ENCODE measurements at regions not wholly inside any gene's neighbourhood (a gene's known extent, or its start where the extent isn't known, plus 50 kb on each side); places are given as distances from the start of the nearest gene placed in this dataset.

DNA sequence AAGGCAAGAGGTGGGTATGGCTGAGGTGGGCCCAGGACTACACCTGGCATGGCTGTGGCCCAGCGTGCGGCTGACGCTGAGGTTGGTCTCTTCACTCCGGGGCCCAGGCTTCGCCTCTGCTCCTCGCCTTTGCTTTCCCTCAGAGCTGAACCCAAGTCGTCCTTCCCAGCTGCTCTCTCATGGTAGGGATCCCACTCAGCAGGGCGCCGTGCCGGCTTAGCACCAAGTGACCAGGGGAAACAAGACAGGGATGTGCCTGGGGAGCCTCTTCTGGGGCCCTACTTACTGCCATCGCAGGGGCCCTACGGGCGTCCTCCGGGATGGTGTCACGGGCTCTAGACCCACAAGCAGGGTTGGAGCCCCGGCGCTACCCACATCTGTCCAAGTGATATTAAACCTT is 138.1 kb upstream of the ALKAL2 start:
- no peak for DNase-seq (ENCODE audit: low read depth)

DNA sequence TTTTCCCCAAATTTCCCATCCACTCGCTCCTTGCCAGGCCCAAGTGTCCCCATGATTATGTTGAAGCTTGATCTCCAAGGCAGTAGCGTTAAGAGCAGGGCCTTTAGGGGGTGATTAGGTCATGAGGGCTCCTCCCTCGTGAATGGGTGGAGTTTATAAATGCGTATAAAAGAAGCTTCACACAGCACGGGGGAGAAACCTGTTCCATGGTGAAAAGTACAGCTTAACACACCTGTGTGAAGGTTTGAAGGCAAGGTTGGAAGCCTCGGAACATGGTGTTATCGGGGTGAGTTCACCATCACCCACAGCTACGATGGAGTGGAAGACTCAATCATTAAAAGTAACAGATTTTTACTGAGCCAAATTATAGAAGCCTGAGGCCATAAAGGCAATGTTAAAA is 137.4 kb upstream of the ALKAL2 start:
- DNase-seq (ENCODE audit: low read depth), result no peak

DNA sequence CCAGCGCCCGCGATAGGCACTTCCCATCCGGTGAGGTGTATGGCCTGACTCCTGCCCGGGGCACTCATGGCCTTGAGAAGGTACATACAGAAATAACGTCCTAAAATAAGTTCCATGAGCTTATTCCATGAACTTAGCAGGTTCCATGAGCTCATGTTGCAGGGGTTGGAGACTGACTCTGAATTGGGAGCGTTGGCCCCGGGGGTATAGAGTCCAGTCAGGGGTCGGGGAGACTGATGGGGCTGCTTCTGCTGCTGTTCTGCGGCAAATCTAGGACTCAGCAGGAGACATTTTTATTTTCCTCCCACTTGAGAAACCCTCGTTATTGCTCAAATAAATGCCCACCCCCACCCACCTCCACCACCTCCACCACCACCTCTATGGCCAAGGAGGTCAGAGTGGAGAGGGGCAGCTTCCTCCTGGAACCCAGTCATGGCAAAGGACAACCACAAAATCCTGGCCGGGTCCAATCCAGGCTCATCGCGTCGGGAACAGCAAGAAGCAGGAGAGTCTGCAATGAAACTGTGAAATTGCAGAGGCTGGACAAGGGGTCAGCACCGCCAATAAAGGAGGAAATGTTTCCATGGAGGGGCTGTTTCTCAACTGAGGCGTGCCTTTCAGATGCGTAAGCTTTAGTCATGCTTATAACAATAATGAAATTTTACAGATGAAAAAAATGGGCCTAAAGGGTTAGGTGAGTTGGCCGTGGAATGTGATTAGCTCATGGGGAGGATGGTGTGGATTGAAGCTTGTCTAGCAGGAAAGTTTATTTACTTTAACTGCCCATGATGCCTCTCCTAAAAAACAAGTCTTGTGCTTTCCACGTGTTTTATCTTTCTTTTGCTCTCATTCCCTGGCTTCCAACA is 136.6 kb upstream of the ALKAL2 start:
- DNase-seq (ENCODE audit: low read depth), result no peak

DNA sequence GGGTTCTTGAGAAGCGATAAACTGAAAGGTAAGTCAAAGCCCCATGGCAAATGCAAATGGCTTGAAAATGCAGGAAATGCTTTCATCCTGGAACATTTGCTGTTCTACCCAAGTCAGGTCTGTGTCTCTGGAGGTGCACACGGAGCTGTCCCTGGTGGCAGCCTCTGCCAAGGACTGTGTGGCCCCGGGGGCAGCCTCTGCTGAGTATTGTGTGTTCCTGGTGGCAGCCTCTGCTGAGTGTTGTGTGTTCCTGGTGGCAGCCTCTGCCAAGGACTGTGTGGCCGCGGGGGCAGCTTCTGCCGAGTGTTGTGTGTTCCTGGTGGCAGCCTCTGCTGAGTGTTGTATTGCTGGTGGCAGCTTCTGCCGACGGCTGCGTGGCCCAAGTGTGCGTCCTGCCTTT is 135.6 kb upstream of the ALKAL2 start:
- no peak for DNase-seq (ENCODE audit: low read depth)

DNA sequence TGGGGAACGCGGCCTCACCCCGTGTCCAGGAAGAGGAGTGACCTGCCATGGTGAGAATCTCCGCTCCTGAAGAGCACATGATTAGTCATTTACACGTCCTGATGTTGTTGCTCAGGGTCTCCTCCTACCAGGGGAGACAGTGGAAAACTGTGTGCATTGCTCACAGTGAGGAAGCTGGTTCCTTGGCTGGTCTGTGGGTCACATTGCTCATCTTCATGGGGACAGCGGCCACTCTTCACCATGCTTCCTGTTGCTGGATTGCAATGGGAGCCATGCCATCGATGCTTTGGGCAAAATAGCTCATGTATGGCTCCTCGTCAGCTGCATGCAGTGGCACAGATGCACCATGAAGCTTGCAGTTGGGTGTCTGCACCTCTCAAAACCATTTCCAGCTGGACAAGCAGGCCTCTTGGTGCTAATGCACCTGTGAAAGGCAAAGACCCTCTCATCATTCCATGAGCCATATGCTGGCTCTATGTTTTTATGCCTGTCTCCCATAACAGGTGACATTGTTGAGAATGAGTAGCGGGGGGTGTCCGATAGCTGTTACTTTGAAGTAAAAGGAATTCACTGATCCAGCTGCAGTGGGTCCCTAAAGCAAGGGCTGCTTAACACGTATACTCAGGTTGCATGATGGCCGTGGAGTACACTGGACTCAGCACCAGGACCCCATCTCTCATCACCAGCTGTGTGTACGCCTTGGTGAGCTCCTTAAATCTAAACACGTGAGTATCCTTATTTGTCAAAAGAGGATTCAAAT is 135.0 kb upstream of the ALKAL2 start:
- DNase-seq (ENCODE audit: low read depth), result no peak

DNA sequence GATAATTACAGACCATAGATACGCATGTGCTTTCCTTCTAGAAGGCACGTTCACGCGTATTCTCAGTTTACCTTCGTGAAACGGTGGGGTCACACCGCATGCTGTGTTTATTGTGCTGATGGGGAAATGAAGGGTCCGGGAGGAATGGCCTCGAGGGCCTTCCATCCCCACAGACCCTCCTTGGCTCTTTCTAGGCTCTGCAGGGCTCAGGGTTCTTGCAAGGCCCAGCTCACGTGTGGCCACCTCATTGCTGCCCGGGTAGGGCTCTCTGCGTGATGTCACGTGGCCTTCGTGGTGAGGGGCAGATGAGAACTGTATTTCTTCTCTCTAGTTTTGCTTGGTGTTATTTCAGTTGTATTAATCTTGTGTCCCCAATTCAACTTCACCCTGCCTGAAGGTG is 133.5 kb upstream of the ALKAL2 start:
- DNase-seq (ENCODE audit: low read depth), result no peak

DNA sequence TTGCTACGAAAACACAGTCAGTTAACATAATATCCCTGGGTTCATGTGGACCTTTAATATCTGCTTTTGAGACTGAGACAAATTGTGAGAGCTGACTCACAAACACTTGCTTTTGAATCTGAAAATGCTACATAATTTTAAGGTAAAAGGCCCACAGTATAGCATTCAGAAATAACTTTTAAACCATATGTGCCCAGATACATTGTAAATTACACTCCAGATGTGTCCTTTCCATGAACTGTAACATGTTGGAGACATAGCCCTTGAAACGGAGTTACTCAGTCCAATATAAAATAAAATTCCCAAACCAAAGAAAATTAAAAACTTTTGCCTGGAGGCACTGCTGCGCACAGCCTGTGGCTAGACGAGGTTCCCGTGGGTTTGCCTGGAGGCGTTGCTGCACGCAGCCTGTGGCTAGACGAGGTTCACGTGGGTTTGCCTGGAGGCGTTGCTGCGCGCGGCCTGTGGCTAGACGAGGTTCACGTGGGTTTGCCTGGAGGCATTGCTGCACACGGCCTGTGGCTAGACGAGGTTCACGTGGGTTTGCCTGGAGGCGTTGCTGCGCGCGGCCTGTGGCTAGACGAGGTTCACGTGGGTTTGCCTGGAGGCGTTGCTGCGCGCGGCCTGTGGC is 131.9 kb upstream of the ALKAL2 start:
- no peak for DNase-seq (ENCODE audit: low read depth)

DNA sequence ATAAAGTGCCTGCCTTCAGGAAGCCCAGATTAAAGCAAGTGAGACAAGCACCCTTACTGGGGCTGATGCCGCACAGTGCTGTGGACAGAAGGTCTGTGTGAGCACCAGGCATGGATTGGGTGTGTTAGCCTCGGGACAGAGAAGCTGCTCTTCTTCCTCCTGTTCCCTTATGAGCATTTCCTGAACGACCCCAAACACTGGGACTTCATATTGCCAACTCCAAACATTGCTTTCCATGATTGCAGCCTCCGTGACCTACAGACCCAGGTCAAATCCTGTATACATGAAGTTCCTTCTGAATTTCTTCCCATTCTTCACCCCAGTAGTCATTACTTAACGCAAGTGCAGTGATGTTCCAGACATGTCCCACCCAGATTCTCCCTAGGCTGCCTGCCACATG is 129.8 kb upstream of the ALKAL2 start:
- DNase-seq (ENCODE audit: low read depth), result no peak

DNA sequence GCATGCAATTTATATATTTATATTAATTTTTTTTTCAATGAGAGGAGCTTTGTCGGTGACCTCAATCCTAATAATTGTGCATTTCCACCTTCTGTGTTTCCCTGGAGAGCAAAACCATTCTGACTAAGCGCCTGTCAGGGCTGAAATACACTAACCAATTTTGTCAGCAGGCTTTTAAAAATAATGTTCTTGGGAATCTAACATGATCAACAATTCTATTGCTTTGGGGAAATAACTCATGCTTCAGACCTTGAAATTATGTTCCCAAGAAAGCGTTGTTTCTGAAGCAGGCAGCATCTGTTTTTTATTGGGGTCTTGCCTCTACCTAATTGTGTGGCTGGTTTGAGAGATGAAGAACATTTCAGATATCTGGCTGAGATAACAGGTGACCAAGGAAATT is 129.1 kb upstream of the ALKAL2 start:
- DNase-seq (ENCODE audit: low read depth), result no peak

DNA sequence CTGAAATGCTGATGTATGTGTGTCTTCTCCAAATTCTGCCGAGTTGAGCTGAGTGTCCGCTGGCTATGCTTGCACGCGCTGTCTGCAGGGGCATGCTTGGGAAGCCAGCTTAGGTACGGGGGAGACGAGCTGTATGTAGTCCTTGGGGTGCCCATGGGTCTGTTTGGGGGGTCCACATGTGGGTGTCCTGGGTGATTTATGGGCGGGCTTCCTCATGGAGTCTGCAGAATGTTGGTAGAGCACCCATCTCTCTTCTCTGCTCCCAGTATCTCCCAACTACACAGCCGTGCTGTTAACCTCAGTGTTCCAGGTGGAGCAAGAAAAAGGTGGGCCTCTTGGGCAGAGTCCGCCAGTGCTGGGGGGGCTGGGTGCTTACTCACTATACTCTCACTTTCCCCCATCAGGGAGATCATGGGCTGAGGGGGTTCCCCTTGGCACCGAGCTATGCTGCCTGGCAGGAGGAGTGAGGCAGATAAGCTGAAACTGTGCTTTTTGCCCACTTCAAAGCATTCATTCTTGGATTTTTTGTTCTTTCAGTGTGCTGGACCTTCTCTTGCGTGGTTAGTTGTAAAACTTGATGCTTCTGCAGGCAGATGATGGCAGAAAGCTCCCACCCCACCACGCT is 128.2 kb upstream of the ALKAL2 start:
- no peak for DNase-seq (ENCODE audit: low read depth)

DNA sequence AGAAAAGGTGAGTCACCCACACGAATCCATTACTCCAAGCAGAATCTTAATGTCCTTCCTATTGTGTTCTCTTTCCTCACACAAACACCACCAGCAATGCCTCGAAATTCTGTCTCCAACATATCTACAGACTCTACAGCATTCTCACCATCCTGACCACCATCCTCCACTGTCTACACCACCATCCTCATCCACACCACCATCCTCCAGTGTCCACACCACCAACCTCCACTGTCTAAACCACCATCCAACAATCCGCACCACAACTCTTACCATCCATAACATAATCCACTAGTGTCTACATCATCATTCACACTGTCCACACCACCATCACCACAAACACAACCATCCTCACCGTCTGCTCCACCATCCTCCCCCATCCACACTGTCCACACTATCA is 121.6 kb upstream of the ALKAL2 start:
- DNase-seq (ENCODE audit: low read depth), result no peak

DNA sequence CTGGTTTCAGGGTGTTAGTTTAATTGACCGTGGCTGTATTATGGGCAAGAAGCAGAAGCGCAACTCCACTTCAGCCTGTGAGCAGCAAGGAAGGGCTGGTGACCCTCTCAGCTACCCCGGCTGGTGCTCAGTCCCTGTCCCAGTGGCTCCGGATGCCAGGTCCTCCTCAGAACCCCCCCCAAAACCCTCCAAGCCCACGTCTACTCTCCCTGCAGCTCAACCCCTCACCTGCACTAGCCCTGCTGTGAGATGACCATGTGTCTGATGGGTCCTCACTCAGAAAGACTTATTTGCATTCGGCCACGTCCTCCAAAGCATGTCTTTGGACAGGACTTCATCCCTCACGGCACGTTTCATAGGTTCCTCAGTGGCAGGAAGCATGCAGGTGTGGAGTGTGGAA is 119.7 kb upstream of the ALKAL2 start:
- DNase-seq (ENCODE audit: low read depth), result no peak

DNA sequence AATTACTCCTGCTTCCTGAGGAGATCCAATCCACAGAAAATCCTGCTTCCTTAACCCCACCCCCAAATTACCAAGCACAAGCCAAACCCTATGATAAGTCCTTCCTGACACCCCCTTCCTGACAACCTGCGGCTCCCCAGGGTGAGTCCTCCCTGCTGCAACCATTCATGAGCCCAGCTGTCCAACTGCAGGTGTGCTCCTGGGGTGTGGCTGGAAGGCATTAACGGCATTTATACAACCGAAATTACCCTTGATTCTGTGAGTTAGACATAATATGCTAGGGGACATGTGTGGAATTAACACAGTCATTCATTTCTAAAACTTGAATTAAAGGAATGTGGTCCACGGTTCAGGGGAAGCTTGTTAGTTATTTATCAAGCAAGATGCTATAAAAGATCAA is 119.0 kb upstream of the ALKAL2 start:
- DNase-seq (ENCODE audit: low read depth), result no peak

DNA sequence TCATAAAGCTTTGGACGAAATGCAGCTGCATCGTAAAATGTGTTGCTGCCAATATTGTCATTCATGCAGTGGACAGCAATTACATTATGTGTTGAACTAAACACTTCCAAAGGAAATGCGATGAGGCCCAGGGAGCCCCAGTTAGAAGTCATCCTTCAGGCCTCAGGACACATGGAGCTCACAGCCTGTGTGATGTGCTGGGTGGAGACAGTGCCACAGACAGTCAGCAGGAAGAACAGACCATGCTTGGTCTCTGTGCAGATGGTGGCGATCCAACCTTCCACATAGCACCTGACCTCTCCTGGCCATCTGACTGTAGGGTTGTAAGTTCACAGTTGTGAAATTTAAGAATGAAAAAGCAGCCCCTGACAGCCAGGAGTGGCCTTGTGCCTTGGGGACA is 118.3 kb upstream of the ALKAL2 start:
- no peak for DNase-seq (ENCODE audit: low read depth)

DNA sequence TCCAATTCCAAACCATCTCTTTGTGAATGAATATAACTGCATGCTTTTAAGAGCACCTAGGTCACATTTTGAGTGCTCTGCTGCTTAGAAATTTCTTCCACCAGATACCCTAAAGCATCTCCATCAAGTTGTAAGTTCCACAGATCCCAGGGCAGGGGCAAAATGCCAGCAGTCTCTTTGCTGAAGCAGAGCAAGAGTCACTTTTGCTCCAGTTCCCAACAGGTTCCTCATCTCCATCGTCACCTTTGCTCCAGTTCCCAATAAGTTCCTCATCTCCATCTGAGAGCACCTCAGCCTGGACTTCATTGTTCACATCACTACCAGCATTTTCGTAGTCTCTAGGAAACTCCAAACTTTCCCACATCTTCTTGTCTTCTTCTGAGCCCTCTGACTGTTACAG is 116.7 kb upstream of the ALKAL2 start:
- DNase-seq (ENCODE audit: low read depth), result no peak

DNA sequence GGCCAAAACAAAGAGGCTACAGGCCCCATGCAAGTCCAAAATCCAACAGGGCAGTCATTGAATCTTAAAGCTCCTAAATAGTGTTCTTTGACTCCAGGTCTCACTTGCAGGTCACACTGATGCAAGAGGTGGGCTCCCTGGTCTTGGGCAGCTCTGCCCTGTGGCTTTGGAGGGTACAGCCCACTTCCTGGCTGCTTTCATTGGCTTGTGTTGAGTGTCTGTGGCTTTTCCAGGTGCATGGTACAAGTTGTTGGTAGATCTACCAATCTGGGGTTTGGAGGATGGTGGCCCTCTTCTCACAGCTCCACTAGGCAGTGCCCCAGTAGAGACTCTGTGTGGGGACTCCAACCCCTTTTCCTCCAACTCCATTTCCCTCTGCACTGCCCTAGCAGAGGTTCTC is 115.8 kb upstream of the ALKAL2 start:
- DNase-seq (ENCODE audit: low read depth), result no peak

DNA sequence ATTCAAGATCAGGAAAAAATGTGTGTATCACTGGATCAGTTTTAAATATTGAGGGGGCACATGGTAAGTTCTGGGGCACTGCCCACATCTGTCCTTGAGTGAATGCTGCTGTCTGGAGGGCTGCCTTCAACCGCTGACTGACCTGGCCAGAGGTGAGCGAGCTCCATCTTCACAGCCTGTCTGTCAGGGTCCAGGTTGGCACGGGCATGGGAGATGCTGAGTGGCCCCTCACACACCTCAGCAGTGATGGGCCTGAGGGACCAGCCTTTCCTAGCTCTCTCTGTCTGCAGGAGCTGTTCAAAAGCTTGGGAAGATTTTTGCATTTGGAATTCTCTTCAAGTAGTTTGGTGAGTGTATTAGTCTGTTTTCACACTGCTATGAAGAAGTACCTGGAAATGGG is 114.8 kb upstream of the ALKAL2 start:
- DNase-seq (ENCODE audit: low read depth), result no peak

DNA sequence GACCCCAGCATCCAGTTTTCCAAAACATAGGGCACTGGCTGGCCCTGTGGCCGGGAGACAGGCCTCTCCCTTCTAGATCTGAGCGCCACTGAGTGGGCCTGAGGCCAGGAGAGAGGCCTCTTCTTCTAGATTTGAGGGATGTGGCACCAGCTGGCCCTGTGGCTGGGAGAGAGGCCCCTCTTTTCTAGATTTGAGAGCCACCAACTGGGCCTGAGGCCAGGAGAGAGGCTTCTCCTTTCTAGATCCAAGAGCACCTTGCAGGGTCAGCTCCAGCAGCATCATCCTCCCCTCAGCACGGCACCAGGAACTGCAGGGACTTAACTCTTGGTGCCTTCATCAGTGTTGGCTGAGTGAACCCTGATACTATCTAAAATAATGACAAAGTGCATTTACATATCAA is 114.3 kb upstream of the ALKAL2 start:
- no peak for DNase-seq (ENCODE audit: low read depth)

DNA sequence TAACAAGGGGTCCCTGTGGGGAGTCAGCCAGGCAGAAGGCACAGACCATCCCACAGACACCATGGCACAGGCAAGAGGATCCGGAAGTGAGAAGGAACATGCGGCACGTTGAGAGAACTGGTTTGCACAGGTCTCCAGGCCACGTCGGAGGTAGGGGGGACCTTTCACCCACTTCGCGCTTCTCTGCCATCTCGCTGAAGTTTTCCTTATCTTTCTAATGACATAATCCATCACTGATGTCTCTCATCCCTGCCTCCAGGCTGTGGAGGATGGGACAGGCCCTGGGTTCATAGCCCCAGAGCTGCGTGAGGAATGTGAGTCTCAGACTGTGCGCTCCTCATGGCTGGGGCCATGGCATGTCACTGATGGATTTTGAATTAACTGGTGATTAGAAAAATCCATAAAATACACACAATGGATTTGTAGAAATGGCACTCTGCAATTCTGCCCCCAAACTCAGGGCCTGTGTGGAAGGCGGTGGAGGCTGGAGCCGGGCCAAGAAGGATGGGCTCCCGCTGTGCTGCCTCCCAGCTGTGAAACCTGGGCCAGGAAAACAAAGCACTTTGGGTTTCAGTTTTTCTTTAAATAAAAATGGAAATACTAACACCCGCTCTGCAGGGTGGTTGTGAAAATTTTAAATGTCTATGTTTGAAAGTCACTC is 113.3 kb upstream of the ALKAL2 start:
- DNase-seq (ENCODE audit: low read depth), result no peak

DNA sequence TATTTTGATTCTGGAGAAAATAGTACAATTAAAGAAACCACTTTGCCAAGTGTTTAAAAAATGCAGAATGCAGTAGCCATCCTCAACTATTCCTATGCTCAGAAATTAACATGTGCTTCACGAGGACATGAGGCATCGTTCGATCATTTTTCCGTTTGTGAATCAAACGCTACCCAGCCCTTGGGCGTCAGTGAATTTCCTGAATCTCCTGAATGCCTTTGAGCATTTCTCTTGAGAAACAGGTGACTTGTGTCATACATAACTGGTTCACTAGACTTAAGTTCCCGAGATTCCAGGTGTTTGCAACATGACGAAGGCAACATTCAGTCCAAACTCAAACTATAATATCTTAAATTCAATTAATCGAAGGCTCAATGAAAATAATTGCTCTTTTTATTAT is 110.0 kb upstream of the ALKAL2 start:
- DNase-seq (ENCODE audit: low read depth), result no peak

DNA sequence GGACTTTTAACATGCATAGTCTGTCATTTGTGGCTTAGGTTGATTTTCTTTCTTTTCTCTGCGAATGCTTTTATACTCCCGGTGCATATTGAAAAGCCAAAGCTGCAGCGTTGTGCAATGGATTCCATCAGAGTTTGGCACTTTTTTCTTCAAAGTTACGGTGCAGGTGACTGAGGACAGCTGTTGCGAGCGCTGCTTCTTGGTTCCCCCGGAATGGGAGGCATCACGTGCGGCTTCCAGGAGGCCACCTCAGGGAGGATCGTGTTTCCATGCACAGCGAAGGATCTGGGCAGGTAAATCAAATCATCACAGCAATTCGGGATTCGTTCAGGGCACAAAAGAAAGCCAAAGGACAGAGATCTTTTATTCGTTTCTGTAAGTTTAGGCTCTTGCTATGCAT is 109.6 kb upstream of the ALKAL2 start:
- DNase-seq (ENCODE audit: low read depth), result no peak

DNA sequence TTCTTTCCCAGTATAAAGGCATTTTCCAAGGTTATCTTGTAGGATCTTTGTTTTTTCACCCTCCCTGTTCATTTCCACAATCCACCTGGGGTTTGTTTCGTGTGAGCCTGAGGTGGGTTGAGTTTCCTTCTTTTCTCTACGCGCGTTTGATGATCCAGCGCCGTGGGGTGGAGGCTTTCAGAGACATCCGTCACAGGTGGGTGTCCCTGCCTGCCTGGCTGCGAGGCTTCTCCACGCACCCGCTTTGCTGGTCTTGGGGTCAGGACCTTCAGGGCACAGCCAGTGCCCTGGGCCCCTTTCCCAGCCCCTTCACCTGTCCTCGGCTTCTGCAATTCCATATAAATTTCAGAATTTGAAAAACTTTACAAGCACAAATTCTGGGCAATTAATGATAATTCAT is 109.0 kb upstream of the ALKAL2 start:
- DNase-seq (ENCODE audit: low read depth), result no peak
